ENCODE measurements at regions not wholly inside any gene's neighbourhood (a gene's known extent, or its start where the extent isn't known, plus 50 kb on each side); places are given as distances from the start of the nearest gene placed in this dataset.

DNA sequence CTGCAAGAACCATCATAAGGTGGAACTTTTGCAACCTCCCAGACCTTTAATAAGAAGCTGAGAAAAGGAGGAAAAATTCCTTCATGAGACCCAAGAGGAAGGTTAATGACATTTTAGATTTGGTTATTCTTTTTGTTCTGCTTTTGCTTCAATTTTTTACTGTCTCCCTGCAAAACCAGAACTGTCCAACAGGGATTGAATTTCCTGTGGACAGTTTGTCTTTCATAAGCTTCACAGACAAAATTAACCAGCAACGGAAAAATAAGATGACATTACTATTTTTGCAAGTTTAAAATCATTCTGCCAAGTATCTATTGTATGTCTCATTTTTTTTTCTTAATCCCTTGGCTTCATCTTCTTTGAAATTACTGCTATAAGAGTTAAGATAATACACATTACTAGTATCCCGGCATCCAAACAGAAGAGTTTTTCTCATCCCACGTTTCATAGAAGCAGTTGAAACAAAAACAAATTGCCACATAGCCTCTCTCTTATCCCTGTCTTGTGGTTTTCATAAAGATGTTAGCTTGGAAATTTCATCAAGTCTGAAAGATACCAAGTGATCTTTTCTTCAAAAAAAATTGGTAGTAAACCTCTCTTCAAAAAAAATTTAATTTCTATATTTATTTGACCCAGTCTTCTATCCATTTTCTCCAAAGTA is 465.3 kb upstream of the PTBP2 start:
- TF ChIP-seq, protein P1, sequence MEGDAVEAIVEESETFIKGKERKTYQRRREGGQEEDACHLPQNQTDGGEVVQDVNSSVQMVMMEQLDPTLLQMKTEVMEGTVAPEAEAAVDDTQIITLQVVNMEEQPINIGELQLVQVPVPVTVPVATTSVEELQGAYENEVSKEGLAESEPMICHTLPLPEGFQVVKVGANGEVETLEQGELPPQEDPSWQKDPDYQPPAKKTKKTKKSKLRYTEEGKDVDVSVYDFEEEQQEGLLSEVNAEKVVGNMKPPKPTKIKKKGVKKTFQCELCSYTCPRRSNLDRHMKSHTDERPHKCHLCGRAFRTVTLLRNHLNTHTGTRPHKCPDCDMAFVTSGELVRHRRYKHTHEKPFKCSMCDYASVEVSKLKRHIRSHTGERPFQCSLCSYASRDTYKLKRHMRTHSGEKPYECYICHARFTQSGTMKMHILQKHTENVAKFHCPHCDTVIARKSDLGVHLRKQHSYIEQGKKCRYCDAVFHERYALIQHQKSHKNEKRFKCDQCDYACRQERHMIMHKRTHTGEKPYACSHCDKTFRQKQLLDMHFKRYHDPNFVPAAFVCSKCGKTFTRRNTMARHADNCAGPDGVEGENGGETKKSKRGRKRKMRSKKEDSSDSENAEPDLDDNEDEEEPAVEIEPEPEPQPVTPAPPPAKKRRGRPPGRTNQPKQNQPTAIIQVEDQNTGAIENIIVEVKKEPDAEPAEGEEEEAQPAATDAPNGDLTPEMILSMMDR (IDR thresholded peaks at IDR 0.05; ENCODE audit: extremely low read depth, insufficient read depth, missing control alignments) = no peak

DNA sequence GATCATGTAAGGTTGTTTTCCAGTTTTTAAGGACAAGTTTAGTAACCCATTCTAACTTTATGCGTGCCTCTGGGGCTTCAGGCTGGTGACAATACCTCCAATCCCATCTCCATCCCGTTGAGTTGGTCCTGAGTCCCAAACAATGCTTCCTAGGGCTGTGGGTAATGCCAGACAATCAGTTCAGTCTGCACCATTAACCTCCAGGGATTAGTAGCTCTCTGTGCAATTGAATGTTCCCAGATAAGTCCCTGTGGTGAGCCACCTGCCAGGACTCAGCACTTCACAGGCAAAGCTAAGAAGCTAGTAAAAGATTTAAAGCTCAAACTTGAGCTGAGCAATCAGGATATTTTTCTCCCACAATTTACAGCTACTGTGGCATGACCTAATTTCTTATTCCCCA is 462.2 kb upstream of the PTBP2 start:
- DNase-seq (ENCODE audit: low spot score) = no peak
- in situ Hi-C loops (cut with MboI; ENCODE audit: low pct_unique_long_range_greater_than_20kb, low sequenced_read_pairs, unreplicated experiment) = no loop called here
- TF ChIP-seq, protein P1 (IDR thresholded peaks at IDR 0.05; ENCODE audit: extremely low read depth, insufficient read depth, missing control alignments) = no peak

More for the DNA sequence above, 465.3 kb upstream of the PTBP2 start:
- in situ Hi-C loops (cut with MboI; ENCODE audit: low pct_unique_long_range_greater_than_20kb, low sequenced_read_pairs, unreplicated experiment) = no loop called here
- DNase-seq (ENCODE audit: low spot score) = no peak

DNA sequence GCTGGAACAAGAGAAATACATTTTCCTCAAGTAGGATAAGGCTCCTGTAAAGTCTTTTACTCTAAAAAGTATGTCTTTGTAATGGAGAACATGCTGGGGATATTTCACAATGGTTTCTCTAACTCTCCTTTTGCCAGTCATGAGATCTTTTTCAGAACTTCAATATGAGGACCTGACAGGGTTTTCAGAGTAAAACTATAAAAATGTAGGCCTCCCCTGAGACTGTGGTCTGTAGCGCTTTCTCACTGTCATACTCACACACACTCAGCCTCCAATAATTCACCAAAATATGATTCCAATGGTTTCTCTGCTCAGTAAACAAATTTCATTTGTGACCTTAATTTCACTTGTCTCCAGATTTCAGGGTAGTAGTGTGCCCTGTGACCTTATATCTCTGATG is 440.1 kb upstream of the PTBP2 start:
- TF ChIP-seq, protein P1 (IDR thresholded peaks at IDR 0.05; ENCODE audit: extremely low read depth, insufficient read depth, missing control alignments) = no peak
- no peak for DNase-seq (ENCODE audit: low spot score)
- in situ Hi-C loops (cut with MboI; ENCODE audit: low pct_unique_long_range_greater_than_20kb, low sequenced_read_pairs, unreplicated experiment) = no loop called here

DNA sequence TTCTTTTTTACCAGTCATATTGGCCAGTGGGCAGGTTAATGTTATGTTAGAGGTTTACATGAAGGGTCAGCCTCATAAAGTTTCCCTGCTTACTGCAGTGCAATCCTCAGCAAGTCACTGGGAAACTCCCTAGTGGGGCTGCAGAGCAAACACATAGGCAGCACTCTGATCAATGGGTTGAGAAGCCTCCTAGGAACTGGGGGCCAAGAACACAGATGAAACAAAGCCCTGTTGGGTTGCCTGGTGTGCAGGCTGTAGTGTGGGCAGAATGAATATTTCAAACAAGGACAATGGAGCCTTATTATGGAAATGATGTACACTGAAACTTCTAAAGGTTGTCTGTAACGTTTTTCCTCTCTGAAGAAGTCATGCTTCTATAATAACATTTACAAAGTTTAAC is 431.6 kb upstream of the PTBP2 start:
- no peak for DNase-seq (ENCODE audit: low spot score)
- TF ChIP-seq, protein P1 (IDR thresholded peaks at IDR 0.05; ENCODE audit: extremely low read depth, insufficient read depth, missing control alignments) = no peak
- in situ Hi-C loops (cut with MboI; ENCODE audit: low pct_unique_long_range_greater_than_20kb, low sequenced_read_pairs, unreplicated experiment) = no loop called here

DNA sequence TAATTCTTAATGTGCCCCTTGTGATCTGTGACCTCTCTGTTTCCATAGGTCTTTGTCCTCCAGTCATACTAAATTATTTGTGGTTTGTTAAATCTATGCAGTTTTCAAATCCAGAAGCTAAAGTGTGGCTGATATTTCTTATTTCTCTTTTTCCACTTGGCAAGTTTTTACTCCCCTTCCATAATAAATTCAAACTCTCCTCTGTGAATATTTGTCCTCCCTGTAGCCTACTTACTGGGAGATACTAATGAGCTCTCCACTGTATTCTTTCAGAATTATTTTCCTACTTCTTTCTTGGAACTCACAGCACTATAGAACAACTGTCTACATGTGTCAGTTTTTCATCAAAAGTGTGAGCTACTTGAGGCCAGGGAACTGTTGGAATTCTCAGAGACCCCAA is 430.8 kb upstream of the PTBP2 start:
- in situ Hi-C loops (cut with MboI; ENCODE audit: low pct_unique_long_range_greater_than_20kb, low sequenced_read_pairs, unreplicated experiment) = no loop called here
- no peak for DNase-seq (ENCODE audit: low spot score)
- TF ChIP-seq, protein P1 (IDR thresholded peaks at IDR 0.05; ENCODE audit: extremely low read depth, insufficient read depth, missing control alignments) = no peak

DNA sequence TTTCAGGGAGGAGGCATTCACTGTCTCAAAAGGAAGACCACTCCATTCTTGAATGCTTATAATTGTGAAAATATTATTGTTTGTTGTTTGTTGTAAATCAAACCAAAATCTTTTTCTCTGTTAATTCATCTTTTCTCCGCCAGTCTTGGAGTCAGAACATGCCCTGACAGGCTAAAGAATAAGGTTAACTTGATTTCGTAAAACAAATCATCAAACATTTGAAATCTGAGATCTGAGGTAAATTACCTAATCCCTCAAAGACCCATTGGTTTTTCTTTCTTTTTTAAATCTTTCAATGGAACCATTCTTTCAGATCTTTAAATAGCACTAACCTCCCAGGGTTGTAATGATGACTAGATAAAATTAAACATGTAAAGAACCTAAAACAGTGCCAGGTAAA is 430.1 kb upstream of the PTBP2 start:
- DNase-seq (ENCODE audit: low spot score) = no peak
- TF ChIP-seq, protein P1 (IDR thresholded peaks at IDR 0.05; ENCODE audit: extremely low read depth, insufficient read depth, missing control alignments) = no peak
- in situ Hi-C loops (cut with MboI; ENCODE audit: low pct_unique_long_range_greater_than_20kb, low sequenced_read_pairs, unreplicated experiment) = no loop called here
